ENCODE measurements at regions not wholly inside any gene's neighbourhood (a gene's known extent, or its start where the extent isn't known, plus 50 kb on each side); places are given as distances from the start of the nearest gene placed in this dataset.

DNA sequence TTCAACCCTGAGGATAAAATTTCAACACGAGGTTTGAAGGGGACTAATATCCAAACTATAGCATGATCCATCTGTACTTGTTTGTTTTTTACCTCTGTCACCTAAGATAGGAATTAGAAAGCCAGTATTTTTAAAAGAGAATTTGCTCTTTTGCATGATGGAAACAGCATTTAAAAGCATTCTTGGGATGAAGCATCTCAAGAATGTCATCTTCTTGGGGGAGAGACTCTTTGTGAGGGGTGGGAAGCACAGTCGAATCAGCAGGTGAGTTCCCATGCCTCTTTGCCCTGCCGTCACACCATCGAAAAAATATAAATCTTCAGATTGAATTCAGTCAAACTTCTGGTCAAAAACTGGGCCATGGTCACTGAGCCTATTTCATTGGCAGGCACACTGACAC, 55.3 kb upstream of the BCHE start:
- TF ChIP-seq, protein P1, sequence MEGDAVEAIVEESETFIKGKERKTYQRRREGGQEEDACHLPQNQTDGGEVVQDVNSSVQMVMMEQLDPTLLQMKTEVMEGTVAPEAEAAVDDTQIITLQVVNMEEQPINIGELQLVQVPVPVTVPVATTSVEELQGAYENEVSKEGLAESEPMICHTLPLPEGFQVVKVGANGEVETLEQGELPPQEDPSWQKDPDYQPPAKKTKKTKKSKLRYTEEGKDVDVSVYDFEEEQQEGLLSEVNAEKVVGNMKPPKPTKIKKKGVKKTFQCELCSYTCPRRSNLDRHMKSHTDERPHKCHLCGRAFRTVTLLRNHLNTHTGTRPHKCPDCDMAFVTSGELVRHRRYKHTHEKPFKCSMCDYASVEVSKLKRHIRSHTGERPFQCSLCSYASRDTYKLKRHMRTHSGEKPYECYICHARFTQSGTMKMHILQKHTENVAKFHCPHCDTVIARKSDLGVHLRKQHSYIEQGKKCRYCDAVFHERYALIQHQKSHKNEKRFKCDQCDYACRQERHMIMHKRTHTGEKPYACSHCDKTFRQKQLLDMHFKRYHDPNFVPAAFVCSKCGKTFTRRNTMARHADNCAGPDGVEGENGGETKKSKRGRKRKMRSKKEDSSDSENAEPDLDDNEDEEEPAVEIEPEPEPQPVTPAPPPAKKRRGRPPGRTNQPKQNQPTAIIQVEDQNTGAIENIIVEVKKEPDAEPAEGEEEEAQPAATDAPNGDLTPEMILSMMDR (conservative IDR thresholded peaks at IDR 0.05) = no peak
- no peak for TF ChIP-seq ZFX (IDR thresholded peaks at IDR 0.05)

Measured in C4-2B (cell line).